Mesendoderm (in vitro differentiated cells): ENCODE measurements at regions not wholly inside any gene's neighbourhood (a gene's known extent, or its start where the extent isn't known, plus 50 kb on each side); places are given as distances from the start of the nearest gene placed in this dataset.

Experiments used
- DNase-seq: peaks from one replicate; pipeline ENCODE4 v3.0.0; 2013
- H2AK5ac ChIP-seq: 2 replicates; pipeline ENCODE4 v1.6.1; 2013; ENCODE audit warnings: low read length, inconsistent platforms
- H2BK120ac ChIP-seq: 2 replicates; pipeline ENCODE4 v1.6.1; 2013; ENCODE audit warnings: low read depth, mild to moderate bottlenecking, low read length, moderate library complexity, mixed read lengths
- H2BK15ac ChIP-seq: replicated peaks from 2 replicates; pipeline ENCODE4 v1.6.1; 2013; ENCODE audit warnings: low read depth, mild to moderate bottlenecking, moderate library complexity
- H2BK5ac ChIP-seq: 2 replicates; pipeline ENCODE4 v1.6.1; 2013; ENCODE audit warnings: low read length, inconsistent platforms
- H3K18ac ChIP-seq: 2 replicates; pipeline ENCODE4 v1.6.1; 2013; ENCODE audit warnings: mild to moderate bottlenecking, low read length, mixed read lengths
- H3K23ac ChIP-seq: one replicate; pipeline ENCODE4 v1.6.1; 2013; ENCODE audit warnings: low read length
- H3K27ac ChIP-seq: 2 replicates; pipeline ENCODE4 v1.5.1; 2013; ENCODE audit warnings: low read depth, mild to moderate bottlenecking, inconsistent platforms, low read length, moderate library complexity
- H3K27me3 ChIP-seq: 2 replicates; pipeline ENCODE4 v1.6.1; 2013; ENCODE audit warnings: low read length, control low read depth, mild to moderate bottlenecking, inconsistent platforms; ENCODE audit not compliant: insufficient read depth, poor library complexity
- H3K36me3 ChIP-seq: 2 replicates; pipeline ENCODE4 v1.6.1; 2013; ENCODE audit warnings: low read length, inconsistent platforms; ENCODE audit not compliant: control insufficient read depth, insufficient read depth
- H3K4ac ChIP-seq: one replicate; pipeline ENCODE4 v1.6.1; 2013; ENCODE audit warnings: low read depth, mild to moderate bottlenecking, low read length, moderate library complexity
- H3K4me1 ChIP-seq: 2 replicates; pipeline ENCODE4 v1.6.1; 2013; ENCODE audit warnings: low read depth, low read length, inconsistent platforms; ENCODE audit not compliant: control insufficient read depth
- H3K4me2 ChIP-seq: 2 replicates; pipeline ENCODE4 v1.6.1; 2013; ENCODE audit warnings: low read length
- H3K4me3 ChIP-seq: 2 replicates; pipeline ENCODE4 v1.5.1; 2013; ENCODE audit warnings: mild to moderate bottlenecking, low read length
- H3K56ac ChIP-seq: one replicate; pipeline ENCODE4 v1.6.1; 2013; ENCODE audit warnings: low read length
- H3K79me1 ChIP-seq: 2 replicates; pipeline ENCODE4 v1.6.1; 2013; ENCODE audit warnings: low read length, inconsistent platforms
- H3K79me2 ChIP-seq: 2 replicates; pipeline ENCODE4 v1.6.1; 2013; ENCODE audit warnings: mild to moderate bottlenecking, low read length; ENCODE audit not compliant: control insufficient read depth, insufficient read depth
- H3K9ac ChIP-seq: 2 replicates; pipeline ENCODE4 v1.6.1; 2013; ENCODE audit warnings: low read length, inconsistent platforms
- H4K5ac ChIP-seq: one replicate; pipeline ENCODE4 v1.6.1; 2013; ENCODE audit warnings: low read length
- H4K8ac ChIP-seq: one replicate; pipeline ENCODE4 v1.6.1; 2013; ENCODE audit warnings: low read depth, mild to moderate bottlenecking, control low read depth, low read length, moderate library complexity
- WGBS: extraction: QIAGEN DNeasy Blood & Tissue Kit; methylation state at CpG from one replicate; pipeline ENCODE4 v1.1.7; 2013; ENCODE audit warnings: low lambda C conversion rate, missing lambda C conversion rate; ENCODE audit not compliant: insufficient coverage; ENCODE audit errors: extremely low coverage; 5-methylcytosine and 5-hydroxymethylcytosine counted together

DNA sequence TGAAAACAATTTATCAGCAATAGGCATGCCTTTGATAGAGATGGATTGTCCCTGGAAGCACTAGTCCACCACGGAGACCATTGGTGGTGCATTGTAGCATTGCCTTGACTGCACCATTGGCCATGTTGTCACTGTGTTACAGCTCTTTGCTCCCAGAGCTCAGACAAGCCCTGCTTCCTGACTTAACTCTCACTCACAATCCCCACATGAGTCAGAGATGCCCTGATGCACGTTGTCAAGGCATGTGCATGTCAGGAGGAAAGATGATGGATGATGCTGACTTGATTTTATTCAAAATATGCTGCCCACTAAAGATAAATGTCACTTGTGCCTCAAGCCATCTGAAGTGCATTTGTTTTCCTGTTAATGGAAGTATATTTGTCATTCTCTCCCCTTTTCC is 266.1 kb downstream of the ARRDC4 start:
- Histone ChIP-seq H3K79me1 (no peaks in the 10 kb centered on the region), H3K4me2 (no peak overlapping the region), H3K27ac (no peak overlapping the region), H4K8ac (no peak overlapping the region), H3K18ac (no peak overlapping the region), H3K4me3 (no peak overlapping the region), H3K27me3 (no peaks in the 10 kb centered on the region), H2BK15ac (no peak overlapping the region), H2BK120ac (no peak overlapping the region), H3K23ac (no peak overlapping the region), H3K4me1 (no peaks in the 10 kb centered on the region), H3K9ac (no peak overlapping the region), H3K79me2 (no peaks in the 10 kb centered on the region), H3K36me3 (no peaks in the 10 kb centered on the region), H3K4ac (no peak overlapping the region), H3K56ac (no peak overlapping the region), H4K5ac (no peak overlapping the region), H2BK5ac (no peak overlapping the region), H2AK5ac (no peak overlapping the region)
- no CpG with 5 or more reads among the region's 2 CpGs for WGBS
- DNase-seq: no peak

- no peak overlapping the region for H3K27ac ChIP-seq
- no peak overlapping the region for H2BK15ac ChIP-seq
- no peak overlapping the region for H3K4ac ChIP-seq
- no peak overlapping the region for H3K18ac ChIP-seq
- no peak overlapping the region for H4K8ac ChIP-seq
- H3K79me1 ChIP-seq: no peaks in the 10 kb centered on the region
- no peaks in the 10 kb centered on the region for H3K79me2 ChIP-seq
- H4K5ac ChIP-seq: no peak overlapping the region
- H3K9ac ChIP-seq: no peak overlapping the region
- no peak overlapping the region for H3K56ac ChIP-seq
- H2BK5ac ChIP-seq: no peak overlapping the region
- H3K4me2 ChIP-seq: no peak overlapping the region
- no peak overlapping the region for H3K4me3 ChIP-seq
- no peak overlapping the region for H2BK120ac ChIP-seq
- no peaks in the 10 kb centered on the region for H3K36me3 ChIP-seq
- H3K4me1 ChIP-seq: no peaks in the 10 kb centered on the region
- no peaks in the 10 kb centered on the region for H3K27me3 ChIP-seq
- no peak overlapping the region for H3K23ac ChIP-seq
- H2AK5ac ChIP-seq: no peak overlapping the region
- no peak for DNase-seq
- no CpG with 5 or more reads among the region's 4 CpGs for WGBS
These were observed 268.3 kb downstream of the ARRDC4 start for GRCh38 chr15:98228846-98229245.

GRCh38 chr15:98230975-98231374 is 270.5 kb downstream of the ARRDC4 start:
- Histone ChIP-seq H3K79me2 (no peaks in the 10 kb centered on the region), H2AK5ac (no peak overlapping the region), H3K4me3 (no peak overlapping the region), H3K23ac (no peak overlapping the region), H4K8ac (no peak overlapping the region), H3K4me1 (no peaks in the 10 kb centered on the region), H3K36me3 (no peaks in the 10 kb centered on the region), H3K27me3 (no peaks in the 10 kb centered on the region), H3K27ac (no peak overlapping the region), H3K56ac (no peak overlapping the region), H4K5ac (no peak overlapping the region), H2BK120ac (no peak overlapping the region), H3K9ac (no peak overlapping the region), H3K79me1 (no peaks in the 10 kb centered on the region), H3K18ac (no peak overlapping the region), H2BK5ac (no peak overlapping the region), H3K4ac (no peak overlapping the region), H3K4me2 (no peak overlapping the region), H2BK15ac (no peak overlapping the region)
- no CpG with 5 or more reads among the region's 5 CpGs for WGBS
- DNase-seq: no peak

- no peak overlapping the region for H3K18ac ChIP-seq
- DNase-seq: no peak
- no peak overlapping the region for H3K27ac ChIP-seq
- H3K79me2 ChIP-seq: no peaks in the 10 kb centered on the region
- no peak overlapping the region for H3K4ac ChIP-seq
- WGBS: no CpG with 5 or more reads among the region's 8 CpGs
- H3K4me1 ChIP-seq: no peaks in the 10 kb centered on the region
- no peak overlapping the region for H3K56ac ChIP-seq
- H3K27me3 ChIP-seq: no peaks in the 10 kb centered on the region
- H4K5ac ChIP-seq: no peak overlapping the region
- H2AK5ac ChIP-seq: no peak overlapping the region
- H3K4me2 ChIP-seq: no peak overlapping the region
- no peak overlapping the region for H3K23ac ChIP-seq
- H2BK5ac ChIP-seq: no peak overlapping the region
- no peaks in the 10 kb centered on the region for H3K36me3 ChIP-seq
- no peak overlapping the region for H3K4me3 ChIP-seq
- H2BK120ac ChIP-seq: no peak overlapping the region
- no peaks in the 10 kb centered on the region for H3K79me1 ChIP-seq
- no peak overlapping the region for H4K8ac ChIP-seq
- no peak overlapping the region for H3K9ac ChIP-seq
- no peak overlapping the region for H2BK15ac ChIP-seq
These were observed 271.4 kb downstream of the ARRDC4 start for GRCh38 chr15:98231696-98232440.

DNA sequence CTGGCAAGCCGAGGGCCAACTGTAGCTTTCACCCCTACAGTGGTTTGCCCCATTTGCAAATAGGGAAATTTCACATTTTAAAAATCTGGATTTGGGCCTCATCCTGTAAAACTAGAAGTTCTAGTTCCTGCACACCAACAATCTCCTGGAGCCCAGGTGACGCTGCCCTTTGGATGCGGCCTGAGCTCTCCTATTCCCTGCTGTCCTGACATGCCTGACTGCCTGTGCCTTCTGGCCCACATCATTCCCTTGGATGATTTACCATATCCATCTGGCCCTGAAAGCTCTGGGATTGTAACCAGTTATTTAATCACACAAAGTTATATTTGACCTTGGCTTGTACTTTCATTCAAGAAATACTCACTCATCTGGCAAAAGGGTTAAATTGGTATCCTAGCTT is 272.3 kb downstream of the ARRDC4 start:
- Histone ChIP-seq H3K56ac (no peak overlapping the region), H3K27me3 (no peaks in the 10 kb centered on the region), H2BK15ac (no peak overlapping the region), H3K27ac (no peak overlapping the region), H4K5ac (no peak overlapping the region), H2BK5ac (no peak overlapping the region), H3K36me3 (no peaks in the 10 kb centered on the region), H3K4me2 (no peak overlapping the region), H3K4me1 (no peaks in the 10 kb centered on the region), H4K8ac (no peak overlapping the region), H3K9ac (no peak overlapping the region), H3K18ac (no peak overlapping the region), H2BK120ac (no peak overlapping the region), H3K79me2 (no peaks in the 10 kb centered on the region), H3K4ac (no peak overlapping the region), H2AK5ac (no peak overlapping the region), H3K79me1 (no peaks in the 10 kb centered on the region), H3K4me3 (no peak overlapping the region), H3K23ac (no peak overlapping the region)
- no CpG with 5 or more reads among the region's 3 CpGs for WGBS
- DNase-seq: no peak

DNA sequence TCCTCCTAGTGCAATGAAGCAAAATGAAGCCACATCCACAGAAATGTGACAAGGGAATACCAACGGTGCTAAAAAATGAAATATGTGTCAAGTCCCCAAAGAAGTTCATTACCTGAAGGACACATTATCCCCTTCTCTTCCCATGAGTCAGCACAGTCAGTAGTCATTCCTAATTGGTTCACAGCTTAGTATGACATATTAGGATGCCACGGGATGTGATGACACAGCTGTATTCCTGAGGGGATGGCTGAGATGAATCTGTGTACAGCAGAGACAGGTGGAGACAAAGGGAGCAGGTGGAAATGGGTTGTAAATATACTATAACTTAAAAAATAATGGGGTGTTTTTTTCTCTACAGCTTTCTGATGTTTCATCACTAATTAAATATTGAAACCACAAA is 273.4 kb downstream of the ARRDC4 start:
- Histone ChIP-seq H3K56ac (no peak overlapping the region), H2BK5ac (no peak overlapping the region), H4K5ac (no peak overlapping the region), H3K4me1 (no peaks in the 10 kb centered on the region), H3K79me1 (no peaks in the 10 kb centered on the region), H3K36me3 (no peaks in the 10 kb centered on the region), H3K79me2 (no peaks in the 10 kb centered on the region), H3K27me3 (no peaks in the 10 kb centered on the region), H3K23ac (no peak overlapping the region), H3K4me3 (no peak overlapping the region), H2BK15ac (no peak overlapping the region), H2AK5ac (no peak overlapping the region), H3K27ac (no peak overlapping the region), H3K9ac (no peak overlapping the region), H2BK120ac (no peak overlapping the region), H3K18ac (no peak overlapping the region), H3K4ac (no peak overlapping the region), H4K8ac (no peak overlapping the region), H3K4me2 (no peak overlapping the region)
- no peak for DNase-seq
- no CpG with 5 or more reads among the region's 2 CpGs for WGBS
